HG02885 (cell line): ENCODE measurements at regions not wholly inside any gene's neighbourhood (a gene's known extent, or its start where the extent isn't known, plus 50 kb on each side); places are given as distances from the start of the nearest gene placed in this dataset.

ENCODE experiments used
- ATAC-seq: cut with Tn5 transposase; IDR thresholded peaks from one replicate; pipeline ENCODE4 v1.9.1; 2021; ENCODE audit warnings: mild to moderate bottlenecking; ENCODE audit not compliant: unreplicated experiment, poor library complexity

DNA sequence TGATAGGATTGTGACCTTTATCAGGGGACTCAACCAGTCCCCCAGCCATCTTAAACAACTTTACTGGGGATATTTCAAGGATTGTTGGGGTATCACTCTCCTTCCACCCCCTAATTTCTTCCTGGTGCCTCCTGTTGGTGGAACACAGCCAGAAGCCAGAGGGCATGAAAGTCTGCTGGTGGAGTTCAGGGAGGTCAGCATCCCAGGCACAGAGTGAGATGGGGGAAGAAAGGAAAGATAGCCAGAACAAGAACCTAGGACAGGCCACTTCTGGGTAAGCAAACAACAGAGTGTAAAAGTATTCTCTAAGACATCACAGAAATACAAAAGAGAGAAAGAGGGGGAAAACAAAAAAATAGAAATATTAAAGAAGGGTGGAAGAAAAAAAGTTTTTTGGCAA is 101.8 kb downstream of the SPRY2 start:
- ATAC-seq: no peak

DNA sequence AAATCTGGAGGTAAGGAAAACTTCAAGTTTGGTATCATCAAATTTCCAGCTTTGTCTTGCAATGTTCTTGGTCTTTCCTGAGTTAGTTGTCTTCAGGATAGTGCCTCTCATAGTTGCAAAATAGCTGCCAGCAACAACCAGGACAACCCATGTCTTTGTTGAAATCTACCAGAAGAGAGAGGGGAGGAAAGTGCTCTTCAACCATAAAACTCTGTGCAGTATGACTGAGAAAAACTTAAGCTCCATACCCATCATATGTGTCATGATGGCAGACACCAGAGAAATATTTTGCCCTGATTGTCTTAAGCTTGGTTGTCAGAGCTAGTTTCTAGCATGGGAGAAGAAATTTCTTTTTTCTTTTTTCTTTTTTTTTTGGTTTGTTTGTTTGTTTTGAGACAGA is 103.3 kb downstream of the SPRY2 start:
- no peak for ATAC-seq

DNA sequence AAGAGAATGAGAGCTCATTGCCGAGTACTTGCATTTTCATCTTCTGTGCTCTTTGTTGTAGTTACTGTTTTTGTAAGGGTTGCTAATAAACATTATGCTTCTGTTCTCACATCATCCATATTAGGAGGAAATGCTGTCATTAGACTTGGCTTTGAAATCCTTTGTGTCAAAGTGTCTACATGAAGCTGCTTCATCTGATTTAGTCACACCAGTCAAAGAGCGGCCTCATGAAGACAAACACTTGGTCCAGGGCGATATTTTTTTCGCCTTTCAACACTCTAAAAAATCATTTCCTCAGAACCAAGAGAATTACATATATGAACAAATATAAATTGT is 105.0 kb downstream of the SPRY2 start:
- no peak for ATAC-seq

DNA sequence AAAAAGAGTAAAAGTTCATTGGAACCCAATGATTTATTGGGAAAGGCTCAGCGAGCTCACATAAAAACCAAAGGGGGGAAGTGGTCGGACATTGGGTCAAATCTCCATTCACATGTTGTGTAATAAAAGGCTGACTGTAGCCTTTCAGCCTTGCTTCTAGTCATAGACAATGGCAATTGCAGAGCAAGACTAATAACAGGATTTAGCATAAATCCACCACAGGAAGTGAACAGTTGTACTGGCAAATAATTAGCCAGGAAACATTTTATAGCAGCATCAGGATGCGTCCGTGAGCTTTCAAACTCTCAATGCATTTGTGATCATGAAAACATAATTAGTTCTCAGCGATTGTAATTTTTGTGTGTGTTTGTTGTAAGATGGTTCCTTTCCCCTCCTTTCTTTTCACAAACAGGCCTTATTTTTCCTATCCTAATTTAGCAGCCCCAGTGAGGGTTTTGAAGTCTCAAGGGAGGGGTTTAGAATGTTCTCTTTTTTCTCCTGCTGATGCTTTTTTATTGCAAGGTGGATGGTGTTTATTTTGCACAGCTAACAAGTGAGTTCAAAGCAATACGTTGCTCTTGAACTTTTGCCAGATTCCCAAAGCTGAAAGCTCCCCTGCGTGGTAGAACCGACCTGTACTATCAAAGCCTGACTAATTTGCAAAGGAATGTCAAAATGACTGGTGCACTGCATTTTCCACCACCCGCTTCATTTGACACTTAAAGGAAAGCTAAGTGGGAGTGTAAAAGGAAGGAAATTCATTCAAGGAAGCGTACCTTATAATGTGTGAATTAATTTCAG is 105.6 kb downstream of the SPRY2 start:
- no peak for ATAC-seq

DNA sequence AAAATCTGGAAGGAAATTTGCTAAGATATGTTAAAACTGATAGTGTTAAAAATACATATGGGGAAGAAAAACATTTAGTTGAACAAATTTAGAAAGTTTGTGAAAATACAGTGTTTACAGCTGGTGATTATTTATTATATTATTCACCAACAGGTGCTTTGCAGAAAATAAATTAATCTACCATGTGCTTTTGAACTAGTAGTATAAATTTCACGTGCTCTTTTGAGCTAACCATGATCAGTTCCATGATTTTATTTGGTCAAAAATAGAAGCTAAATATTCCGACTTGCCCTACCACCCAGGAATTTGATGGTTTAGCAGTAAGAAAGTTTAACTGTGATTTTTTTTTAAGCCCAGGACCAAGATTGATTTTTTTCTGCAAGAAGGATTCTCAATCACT is 113.3 kb downstream of the SPRY2 start:
- no peak for ATAC-seq

DNA sequence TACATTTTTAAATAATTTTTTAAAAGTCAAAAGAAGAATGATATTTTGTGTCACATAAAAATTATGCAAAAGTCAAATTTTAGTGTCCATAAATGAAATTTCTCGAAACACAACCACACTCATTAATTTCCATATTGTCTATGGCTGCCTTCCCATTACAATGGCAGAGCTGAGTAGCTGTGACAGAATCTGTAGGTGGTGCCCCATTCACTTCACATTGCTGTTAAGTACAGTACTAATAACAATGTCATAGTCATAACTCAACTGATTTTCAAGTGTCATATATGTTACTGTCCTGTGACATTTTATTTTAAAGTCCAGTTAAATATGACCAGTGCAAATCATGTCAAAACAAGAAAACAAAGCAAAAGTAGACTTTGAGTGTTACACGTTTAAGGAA is 114.3 kb downstream of the SPRY2 start:
- ATAC-seq: no peak

DNA sequence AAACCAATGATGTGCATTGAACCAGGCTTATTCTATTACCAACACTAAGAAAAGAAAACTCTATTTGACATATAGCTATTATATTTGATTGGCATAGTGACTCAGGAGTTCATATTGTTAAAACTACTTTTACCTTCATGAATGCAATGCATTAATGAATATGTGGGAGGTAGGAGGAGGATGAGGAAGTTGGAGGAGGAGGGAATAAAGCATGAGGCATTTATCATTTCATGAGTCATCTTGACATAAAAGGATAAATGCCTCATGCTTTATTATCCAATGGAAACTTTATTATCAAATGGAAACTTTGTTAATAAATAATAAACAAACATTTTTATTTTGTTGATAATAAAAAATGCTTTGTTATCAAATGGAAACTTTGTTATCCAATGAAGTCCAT is 116.5 kb downstream of the SPRY2 start:
- no peak for ATAC-seq

DNA sequence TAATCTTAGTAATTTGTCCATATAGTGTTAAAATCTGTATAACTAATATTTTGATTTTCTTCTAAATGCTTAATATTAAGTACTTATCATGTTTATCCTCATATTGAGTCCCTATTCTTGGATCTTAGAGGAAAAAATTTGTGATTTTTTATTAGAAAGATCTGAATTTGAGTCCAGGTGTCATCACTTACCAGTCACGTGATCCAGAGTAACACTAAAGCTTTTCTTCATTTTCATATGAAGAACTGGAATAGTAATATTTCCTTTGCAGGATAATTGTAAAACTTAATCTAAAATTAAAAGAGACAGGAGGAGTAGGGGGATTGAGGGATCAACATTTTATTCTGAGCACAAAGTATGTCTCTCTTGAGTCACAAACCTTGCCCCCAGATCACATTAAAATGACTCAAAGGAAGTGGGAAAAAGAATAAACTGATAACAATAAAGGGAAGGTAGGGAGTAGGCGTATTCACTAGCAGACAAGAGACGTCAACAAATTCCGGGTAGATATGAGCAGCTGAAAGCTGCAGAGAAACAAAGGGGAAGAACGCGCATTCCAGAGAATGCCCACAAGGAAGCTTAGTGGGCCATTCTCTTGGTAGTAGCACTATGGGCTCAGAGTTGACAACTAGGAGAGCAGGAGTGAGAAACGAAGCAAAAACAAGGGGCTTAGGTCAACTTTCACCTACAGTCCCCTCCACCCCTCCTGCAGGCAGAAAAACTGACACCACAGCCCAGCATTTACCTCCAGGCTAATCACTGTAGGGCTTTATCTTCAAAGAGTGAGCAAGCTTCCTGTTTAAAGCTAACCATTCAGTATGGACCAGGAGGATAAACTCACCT is 123.1 kb downstream of the SPRY2 start:
- ATAC-seq: no peak

DNA sequence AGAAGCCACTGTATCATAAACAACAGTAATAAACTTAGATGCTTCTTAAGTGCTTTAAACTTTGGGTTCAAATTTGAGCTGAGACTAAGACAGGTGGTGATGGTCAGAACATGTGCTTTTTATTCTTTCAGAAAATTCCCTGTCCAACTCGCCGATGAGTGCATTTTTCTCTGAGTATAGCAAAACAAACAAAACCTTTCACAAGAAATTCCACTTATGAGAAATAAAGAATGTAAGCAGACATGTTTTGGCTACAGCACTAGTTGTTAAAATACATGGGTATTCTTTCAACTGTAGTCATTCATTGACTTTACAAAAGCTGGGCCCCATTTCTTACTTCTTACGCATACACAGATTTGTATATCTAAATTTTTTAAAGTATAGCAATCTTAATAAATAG is 125.6 kb downstream of the SPRY2 start:
- ATAC-seq: no peak

DNA sequence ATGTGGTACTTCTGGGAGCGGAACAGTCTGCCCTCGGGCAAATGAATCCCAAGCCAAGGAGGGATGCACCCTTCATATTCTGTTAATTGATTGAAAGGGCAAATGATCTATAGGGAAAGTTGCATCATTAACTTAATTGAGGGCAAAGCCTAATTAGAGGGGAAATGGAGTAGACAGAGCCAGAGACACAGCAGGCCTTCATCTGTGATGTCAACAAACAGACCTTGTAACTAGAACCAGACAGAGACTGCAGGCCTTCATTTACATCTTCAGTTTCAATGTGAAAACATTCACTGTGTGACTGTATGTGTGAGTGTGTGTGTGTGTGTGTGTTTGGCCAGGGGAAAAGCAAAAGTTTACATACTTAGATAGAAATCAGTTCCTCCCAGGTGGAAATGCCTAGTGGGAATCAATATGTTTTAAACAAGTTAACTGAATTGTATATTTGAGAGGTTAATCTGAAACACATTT is 126.4 kb downstream of the SPRY2 start:
- no peak for ATAC-seq

DNA sequence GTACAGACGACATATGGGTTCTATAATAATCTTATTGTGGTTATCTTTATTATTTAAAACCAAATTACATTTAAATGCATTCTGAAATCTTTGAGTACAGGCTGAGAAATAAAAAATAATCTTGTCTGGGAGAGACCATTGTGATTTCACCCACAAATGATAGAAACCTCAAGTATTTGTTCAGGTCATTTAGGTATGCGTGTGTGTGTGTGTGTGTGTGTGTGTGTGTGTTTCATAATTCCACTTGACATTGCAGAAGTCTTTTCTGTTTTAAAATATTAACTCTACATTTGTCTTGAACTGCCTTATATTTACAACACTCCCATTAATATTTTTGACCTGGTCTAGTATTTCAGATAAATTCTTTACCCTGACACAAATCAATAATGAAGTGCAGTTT is 126.9 kb downstream of the SPRY2 start:
- ATAC-seq: no peak

DNA sequence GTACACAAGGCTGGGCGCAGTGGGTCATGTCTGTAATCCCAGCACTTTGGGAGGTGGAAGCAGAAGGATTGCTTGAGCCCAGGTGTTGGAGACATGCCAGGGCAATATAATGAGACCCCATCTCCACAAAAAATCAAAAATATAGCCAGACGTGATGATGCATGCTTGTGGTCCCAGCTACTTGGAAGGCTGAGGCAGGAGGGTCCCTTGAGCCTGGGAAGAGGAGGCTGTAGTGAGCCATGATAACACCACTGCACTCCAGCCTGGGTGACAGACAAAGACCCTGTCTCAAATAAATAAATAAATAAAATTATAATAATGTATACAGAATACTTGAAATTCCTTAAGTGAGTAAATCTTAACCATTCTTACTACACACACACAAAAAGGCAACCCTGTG is 127.7 kb downstream of the SPRY2 start:
- no peak for ATAC-seq

DNA sequence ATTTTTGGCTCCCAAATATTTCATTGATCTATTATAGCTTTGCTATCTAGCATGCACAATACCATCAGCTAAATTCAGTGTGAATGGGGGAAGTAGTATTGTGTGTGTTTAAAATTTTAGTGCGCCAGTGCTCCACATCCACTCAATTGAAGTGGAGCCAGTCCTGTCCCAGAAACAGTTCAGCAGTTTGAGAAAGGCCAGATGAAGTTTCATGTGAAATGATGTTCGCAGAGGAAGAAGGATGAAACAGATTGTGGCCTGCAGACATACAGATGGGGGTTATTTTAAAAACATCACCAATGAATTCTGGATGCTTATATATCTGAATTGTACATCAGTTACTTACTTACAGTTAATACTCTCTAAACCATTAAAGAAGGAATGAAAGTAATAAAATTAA is 129.4 kb downstream of the SPRY2 start:
- ATAC-seq: no peak

DNA sequence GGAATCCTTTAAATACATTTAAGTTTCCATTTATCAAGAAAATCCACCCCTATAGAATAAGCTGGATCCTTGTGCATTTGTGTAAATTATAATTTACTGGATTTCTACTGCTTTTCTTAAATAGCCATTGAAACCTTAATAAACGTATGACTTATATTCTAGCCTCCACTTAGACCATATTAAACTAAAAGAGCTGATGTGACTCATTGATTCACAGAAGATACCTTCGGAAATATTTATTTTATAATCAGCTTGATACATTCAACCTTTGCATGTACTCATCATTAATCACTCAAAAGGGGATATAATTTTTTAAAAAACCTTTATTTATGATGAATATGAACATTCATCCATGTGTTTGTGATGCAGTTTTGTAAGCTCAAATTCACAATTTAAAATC is 136.3 kb downstream of the SPRY2 start:
- ATAC-seq: no peak

DNA sequence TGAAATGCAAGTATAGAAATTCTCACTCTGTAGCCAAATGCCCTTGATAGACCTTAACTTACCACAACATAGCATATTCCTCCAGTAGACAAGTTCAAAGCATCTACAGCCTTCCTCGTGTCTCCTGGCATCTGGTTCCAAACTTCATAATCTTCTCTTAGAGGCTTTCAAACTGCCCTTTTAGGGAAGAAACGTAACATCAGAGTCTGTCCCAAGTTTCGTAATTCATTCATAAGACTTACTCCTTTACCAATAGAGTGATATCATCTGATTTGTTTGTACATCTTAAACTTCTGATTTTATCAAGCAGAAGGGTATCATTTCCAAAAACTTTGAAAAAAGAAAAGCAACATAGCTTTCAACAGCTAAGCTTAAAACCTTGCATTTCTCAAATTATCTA is 137.4 kb downstream of the SPRY2 start:
- no peak for ATAC-seq

DNA sequence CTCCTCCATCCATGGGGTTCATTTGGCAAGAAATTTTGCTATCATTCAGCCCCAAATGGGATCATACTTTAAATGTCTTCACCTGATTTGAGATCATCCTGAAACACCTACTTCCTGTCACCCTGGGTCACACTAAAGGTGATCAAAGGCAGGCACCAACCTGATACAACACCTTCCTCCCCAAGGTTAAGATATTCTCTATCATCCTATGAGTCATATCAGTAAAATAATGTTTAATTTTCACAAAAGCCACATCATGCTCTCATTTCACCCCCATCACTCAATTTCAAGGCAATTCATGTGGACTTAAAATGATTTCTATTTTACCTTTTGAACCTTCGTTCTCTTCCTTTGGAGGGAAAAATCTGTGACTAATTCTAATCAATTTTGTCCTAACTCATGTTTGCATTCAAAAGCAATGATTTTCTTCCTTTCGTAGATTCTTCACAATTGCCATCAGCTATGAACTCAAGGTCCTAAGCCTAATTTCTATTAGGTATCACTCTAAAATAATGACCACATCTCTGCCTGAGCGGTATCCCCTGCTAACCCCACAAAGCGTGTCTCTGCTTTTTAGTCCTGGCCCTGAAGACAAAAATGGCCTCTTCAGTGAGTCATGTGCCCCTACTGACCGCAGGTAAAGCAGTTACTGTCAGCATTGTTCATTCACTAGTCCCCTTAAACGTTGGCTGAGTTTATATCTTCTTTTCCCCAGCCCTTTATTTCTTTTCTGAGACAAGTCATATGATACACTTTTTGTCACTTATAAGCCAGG is 139.0 kb downstream of the SPRY2 start:
- ATAC-seq: no peak

DNA sequence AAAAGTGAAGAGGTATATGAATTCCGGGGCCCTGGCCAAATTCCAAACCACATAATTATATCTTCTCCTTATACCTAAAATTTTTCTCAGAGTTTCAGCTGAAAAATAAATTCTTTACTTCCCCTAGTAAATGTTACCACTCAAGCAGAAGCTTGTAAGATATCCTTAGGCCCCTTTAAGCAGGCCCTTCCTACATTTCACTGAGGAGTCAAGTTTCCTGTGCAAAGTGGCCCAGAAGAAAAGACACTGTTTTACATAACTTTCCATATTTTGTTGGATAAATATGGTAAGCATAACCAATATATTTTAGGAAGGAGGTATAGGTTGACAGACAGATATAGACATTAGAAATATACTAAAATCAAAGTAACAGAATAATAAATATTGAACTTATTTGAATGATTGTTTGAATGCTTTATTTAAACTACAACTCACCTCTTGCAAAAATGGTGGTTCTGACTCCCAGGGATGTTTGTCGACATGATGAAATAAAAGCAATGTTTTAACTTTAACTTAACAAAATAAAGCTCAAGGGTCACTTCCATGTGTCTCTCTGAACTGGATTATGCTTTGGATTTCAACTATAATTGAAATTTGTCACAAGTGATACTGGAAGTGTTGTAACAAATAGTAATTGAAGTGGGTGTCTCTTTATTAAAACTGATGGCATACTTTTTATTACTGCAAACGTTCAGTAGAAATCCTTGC is 141.2 kb downstream of the SPRY2 start:
- ATAC-seq: no peak

DNA sequence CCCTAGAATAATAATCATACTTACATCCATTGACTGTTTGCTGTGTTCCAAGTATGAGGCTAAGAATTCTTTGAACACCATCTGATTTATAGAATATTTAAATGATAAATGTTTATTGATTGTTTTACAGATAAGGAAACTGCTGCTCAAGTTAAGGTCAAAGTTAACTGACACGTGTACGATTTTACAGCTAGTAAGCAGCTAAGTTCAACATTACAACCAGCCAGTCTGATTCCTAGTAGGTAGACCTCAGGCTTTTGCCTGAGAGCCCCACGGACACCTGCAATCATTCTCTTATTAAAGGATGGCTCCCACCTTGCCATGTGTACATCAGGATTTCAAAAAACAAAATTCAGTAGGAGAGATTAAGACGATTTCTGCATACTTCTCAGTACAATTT is 141.9 kb downstream of the SPRY2 start:
- no peak for ATAC-seq

DNA sequence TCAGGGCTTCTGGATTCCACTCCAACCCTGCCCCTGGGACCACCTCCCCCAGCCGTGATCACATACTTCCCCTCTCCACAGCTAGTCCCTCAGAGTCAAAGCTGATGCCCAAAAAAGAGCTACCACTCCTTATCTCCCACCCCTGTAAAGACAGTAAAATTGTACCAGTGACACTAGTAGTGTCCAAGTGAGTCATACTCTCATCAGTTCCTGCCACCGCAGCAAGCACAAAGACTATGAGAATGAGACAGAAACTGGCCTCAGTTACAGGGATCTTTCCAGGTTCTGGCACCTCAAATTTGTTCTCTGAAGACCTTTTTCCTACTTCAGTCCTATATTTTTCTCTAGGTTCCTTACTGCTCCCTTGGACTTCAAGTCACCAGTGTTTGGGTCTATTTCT is 144.2 kb downstream of the SPRY2 start:
- ATAC-seq: no peak

DNA sequence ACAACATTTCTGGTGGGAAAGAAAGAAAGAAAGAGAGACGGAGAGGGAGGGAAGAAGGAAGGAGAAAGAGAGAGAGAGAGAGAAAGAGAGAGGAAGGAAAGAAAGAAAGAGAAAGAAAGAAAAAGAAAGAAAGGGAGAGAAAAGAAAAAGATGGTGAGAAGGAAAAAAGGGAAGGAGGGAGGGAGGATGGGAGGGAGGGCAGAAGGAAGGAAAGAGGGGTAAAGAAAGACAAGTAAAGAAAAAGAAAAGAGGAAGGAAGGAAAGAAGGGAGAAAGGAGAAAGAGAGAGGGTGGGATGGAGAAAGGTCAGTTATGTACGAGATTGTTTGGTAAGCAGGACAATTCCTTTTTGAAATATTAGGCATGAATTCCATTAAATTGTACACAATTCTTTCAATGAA is 145.3 kb downstream of the SPRY2 start:
- no peak for ATAC-seq
